ENCODE measurements at regions not wholly inside any gene's neighbourhood (a gene's known extent, or its start where the extent isn't known, plus 50 kb on each side); places are given as distances from the start of the nearest gene placed in this dataset.

GRCh38 chr5:174524351-174524750 lies 200.0 kb upstream of the MSX2 start:
- no peak for TF ChIP-seq CTCF (IDR thresholded peaks at IDR 0.05)
- no peak for TF ChIP-seq POLR2AphosphoS5 (IDR thresholded peaks at IDR 0.05)
- TF ChIP-seq POLR2A (IDR thresholded peaks at IDR 0.05) = no peak
